GM03348 (cell line): ENCODE measurements at regions not wholly inside any gene's neighbourhood (a gene's known extent, or its start where the extent isn't known, plus 50 kb on each side); places are given as distances from the start of the nearest gene placed in this dataset.

Experiments
- DNase-seq: peaks from one replicate; pipeline ENCODE4 v3.0.0; 2012; ENCODE audit warnings: low spot score

- DNase-seq: no peak
Measured at GRCh38 chr2:120401275-120402066, 55.5 kb downstream of the INHBB start.

GRCh38 chr2:120402067-120402433, 56.1 kb downstream of the INHBB start:
- DNase-seq: no peak

GRCh38 chr2:120402508-120402907, 56.6 kb downstream of the INHBB start:
- no peak for DNase-seq

- DNase-seq: no peak
Measured at GRCh38 chr2:120403261-120403660, 57.3 kb downstream of the INHBB start.

GRCh38 chr2:120403676-120404075, 57.7 kb downstream of the INHBB start:
- no peak for DNase-seq

- no peak for DNase-seq
Measured at GRCh38 chr2:120404274-120404673, 58.3 kb downstream of the INHBB start.

- no peak for DNase-seq
Measured at GRCh38 chr2:120404941-120405758, 59.2 kb downstream of the INHBB start.

DNA sequence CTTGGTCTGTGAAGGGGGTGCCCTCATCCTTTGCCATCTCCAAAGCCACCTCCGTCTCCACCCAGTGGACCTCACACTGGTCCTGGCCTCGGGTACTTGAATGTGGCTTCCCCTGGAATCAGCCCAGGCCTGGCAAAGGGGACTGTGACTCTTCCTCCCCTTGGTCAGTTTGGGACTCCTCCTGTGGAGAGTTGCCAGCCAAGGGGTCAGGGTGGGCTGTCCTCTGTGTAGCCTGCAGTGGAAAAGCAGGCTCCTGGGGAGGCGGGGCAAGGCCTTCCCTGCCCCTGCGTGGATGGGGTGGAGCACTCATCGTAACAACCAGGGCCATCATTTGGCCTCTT, 59.8 kb downstream of the INHBB start:
- DNase-seq: no peak

DNA sequence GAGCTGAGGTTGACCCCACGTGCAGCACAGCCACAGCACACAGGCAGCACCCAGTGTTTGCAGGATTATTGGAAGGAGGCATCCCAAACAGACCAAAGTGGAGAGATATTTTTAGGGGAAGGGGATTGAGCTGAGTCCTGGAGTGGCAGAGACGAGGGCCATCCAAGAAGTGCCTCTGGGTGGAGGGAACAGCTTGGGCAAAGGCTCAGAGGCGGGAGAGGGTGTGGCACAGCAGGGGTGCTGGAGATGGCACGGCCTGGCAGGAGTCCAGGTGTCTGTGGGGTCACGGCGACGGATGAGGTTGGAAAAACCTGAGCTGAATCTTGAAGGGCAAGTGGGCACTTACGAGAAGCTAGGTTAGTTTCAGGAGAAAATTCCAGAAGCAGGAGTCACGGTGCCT, 60.6 kb downstream of the INHBB start:
- DNase-seq: no peak

DNA sequence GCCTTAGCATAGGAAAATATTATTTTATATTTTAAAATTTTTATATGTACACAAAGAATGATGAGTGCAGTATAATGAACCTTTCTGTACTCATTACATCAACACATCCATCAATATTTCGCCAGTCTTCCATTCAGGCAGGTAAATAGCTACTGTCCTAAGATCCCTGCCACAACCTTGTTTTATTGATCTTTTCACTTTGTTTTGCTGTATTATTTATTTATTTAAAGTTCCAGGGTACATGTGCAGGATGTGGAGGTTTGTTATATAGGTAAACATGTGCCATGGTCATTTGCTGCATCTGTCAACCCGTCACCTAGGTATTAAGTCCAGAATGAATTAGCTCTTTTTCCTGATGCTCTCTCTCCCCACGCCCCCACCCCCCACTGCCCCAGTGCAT, 64.6 kb downstream of the INHBB start:
- no peak for DNase-seq

DNA sequence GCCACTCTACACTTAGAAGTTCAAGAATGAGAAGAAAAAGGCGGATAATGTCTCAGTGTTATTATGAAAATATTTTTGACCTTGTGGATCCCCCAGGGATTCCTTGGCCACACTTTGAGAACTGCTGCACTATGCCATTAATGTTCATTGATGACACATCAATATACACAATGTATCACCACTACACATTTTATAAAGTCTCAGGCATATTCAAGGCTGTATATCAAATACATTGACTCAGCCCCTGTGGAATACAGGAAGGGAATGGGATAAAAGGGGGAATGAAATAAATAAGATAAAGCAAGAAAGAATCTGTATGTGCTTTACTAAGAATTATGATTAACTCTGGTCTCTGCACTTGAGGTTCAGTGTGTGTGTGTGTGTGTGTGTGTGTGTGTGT, 69.1 kb downstream of the INHBB start:
- no peak for DNase-seq

- DNase-seq: no peak
Measured at GRCh38 chr2:120415728-120416509, 70.0 kb downstream of the INHBB start.

GRCh38 chr2:120418174-120418787, 72.3 kb downstream of the INHBB start:
- no peak for DNase-seq

GRCh38 chr2:120419073-120419472, 73.1 kb downstream of the INHBB start:
- DNase-seq: no peak

GRCh38 chr2:120419955-120420354, 74.0 kb downstream of the INHBB start:
- DNase-seq: no peak

- no peak for DNase-seq
Measured at GRCh38 chr2:120421126-120421829, 75.3 kb downstream of the INHBB start.

DNA sequence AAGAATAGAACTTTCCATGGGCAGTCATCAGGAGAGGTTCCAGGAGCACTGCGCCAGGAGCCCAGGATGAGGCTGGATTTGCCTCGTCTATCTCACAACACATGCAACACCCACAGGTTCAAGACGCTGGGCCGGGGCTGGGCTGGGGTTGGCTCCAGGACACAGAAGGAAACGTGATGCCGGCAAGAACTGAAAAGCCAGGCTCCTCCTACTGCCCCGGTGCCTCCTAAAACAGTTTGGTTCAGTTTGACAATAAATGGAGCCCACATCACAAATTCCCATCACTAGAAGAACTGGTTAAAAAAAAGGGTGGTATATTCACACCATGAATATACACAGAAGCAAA, 75.9 kb downstream of the INHBB start:
- no peak for DNase-seq

- no peak for DNase-seq
Measured at GRCh38 chr2:120422465-120423160, 76.7 kb downstream of the INHBB start.

- no peak for DNase-seq
Measured at GRCh38 chr2:120423167-120423943, 77.4 kb downstream of the INHBB start.

DNA sequence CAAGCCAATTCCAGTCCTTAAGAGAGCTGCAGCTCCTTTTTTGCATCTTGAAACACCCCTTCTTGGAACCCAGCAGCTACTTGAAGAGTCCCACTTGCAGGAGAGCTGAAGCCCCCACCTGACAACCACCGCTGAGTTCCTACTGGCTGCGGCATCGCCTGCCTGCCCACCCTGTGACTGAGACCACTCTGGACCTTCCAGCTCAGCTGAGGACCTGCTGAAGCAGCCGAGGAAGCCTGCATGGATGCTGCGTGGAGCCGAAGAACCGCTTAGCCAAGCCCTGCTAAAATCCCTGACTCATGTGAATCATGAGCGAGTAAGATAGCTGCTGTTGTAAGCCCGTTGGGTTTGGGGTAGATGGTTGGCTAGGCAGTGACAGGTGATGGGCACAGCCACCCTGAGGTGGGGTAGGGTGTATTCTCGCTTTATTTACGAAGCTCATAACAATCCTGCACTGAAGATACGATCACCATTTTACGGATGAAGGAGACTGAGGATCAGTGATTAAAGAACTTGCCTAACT, 78.4 kb downstream of the INHBB start:
- no peak for DNase-seq
